ENCODE measurements at regions not wholly inside any gene's neighbourhood (a gene's known extent, or its start where the extent isn't known, plus 50 kb on each side); places are given as distances from the start of the nearest gene placed in this dataset.

DNA sequence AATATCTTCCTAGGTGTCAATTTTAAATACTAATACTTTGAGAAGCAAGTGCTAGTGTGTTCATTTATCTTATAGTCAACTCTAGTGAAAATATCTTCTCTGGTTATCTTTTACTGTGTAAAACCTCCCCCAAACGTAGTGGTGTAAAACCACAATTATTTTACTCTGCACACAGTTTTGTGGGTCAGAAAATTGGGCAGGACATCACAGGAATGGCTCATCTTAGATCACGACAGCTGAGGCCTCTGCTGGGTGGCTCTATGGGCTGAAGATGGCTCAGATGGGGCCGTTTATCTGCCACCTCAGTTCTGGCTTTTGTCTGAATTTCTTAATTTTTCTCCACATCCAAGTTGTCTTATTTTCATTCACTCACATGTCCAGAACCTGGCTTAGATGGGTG is 457.2 kb upstream of the ACTBL2 start:
- TF ChIP-seq, protein P1, sequence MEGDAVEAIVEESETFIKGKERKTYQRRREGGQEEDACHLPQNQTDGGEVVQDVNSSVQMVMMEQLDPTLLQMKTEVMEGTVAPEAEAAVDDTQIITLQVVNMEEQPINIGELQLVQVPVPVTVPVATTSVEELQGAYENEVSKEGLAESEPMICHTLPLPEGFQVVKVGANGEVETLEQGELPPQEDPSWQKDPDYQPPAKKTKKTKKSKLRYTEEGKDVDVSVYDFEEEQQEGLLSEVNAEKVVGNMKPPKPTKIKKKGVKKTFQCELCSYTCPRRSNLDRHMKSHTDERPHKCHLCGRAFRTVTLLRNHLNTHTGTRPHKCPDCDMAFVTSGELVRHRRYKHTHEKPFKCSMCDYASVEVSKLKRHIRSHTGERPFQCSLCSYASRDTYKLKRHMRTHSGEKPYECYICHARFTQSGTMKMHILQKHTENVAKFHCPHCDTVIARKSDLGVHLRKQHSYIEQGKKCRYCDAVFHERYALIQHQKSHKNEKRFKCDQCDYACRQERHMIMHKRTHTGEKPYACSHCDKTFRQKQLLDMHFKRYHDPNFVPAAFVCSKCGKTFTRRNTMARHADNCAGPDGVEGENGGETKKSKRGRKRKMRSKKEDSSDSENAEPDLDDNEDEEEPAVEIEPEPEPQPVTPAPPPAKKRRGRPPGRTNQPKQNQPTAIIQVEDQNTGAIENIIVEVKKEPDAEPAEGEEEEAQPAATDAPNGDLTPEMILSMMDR (conservative IDR thresholded peaks at IDR 0.05; ENCODE audit: low read depth, low read length): no peak
- no peak for TF ChIP-seq EZH2 (IDR thresholded peaks at IDR 0.05; ENCODE audit: borderline replicate concordance, low read depth, low read length, poor library complexity, severe bottlenecking)
